ENCODE measurements at regions not wholly inside any gene's neighbourhood (a gene's known extent, or its start where the extent isn't known, plus 50 kb on each side); places are given as distances from the start of the nearest gene placed in this dataset.

DNA sequence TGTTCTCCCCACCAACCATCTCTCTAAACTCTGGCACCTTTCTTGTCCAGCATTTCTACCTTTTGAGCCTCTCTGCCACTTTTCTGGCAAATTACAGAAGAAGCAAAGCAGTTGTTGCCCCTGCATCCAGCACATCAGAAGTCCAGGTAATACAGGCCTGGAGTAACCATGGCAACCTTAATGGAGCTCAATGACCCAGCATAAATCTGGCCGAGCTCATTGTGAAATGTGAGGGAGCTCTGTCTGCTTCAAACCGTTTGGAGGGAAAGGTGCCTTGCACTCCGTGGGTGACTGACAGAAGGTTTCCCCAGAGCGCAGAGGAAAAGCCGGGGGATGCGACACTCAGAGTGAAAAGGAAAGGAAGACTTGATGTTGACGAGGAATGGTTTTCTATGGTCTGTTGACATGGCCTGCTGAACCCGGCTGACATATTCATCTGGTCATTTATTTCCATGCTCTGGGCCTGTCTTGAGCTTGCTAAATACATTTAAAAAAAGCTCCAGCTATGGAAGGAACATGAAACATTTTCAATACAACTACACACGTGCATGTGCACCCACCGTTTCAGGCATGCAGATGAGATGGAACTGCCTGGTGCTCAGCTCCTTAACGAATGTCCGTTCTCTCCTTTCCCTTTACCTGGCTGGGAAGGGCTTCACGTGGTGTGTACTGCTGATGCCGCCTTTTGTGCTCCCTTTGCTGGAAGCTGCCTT is 74.9 kb downstream of the ADRA2A start:
- Histone ChIP-seq H3K27me3 (ENCODE audit: low read depth) (peaks cover 64% of the 10 kb centered on the region), H3K4me3 (no peak overlapping the region), H3K27ac (replicated peaks) (no peak overlapping the region), H3K4me1 (peaks cover 4% of the 10 kb centered on the region), H3K9me3 (replicated peaks) (no peaks in the 10 kb centered on the region), H3K36me3 (no peaks in the 10 kb centered on the region)
- intact Hi-C loops (cut with micrococcal nuclease) = no loop called here
- TF ChIP-seq, protein P1, sequence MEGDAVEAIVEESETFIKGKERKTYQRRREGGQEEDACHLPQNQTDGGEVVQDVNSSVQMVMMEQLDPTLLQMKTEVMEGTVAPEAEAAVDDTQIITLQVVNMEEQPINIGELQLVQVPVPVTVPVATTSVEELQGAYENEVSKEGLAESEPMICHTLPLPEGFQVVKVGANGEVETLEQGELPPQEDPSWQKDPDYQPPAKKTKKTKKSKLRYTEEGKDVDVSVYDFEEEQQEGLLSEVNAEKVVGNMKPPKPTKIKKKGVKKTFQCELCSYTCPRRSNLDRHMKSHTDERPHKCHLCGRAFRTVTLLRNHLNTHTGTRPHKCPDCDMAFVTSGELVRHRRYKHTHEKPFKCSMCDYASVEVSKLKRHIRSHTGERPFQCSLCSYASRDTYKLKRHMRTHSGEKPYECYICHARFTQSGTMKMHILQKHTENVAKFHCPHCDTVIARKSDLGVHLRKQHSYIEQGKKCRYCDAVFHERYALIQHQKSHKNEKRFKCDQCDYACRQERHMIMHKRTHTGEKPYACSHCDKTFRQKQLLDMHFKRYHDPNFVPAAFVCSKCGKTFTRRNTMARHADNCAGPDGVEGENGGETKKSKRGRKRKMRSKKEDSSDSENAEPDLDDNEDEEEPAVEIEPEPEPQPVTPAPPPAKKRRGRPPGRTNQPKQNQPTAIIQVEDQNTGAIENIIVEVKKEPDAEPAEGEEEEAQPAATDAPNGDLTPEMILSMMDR (IDR thresholded peaks at IDR 0.05; ENCODE audit: borderline replicate concordance) = no peak
- DNase-seq = no peak

- TF ChIP-seq, protein P1 (IDR thresholded peaks at IDR 0.05; ENCODE audit: borderline replicate concordance) = no peak
- DNase-seq = no peak
- peaks cover 91% of the 10 kb centered on the region for H3K27me3 ChIP-seq (ENCODE audit: low read depth)
- H3K4me3 ChIP-seq = no peak overlapping the region
- intact Hi-C loops (cut with micrococcal nuclease) = no loop called here
- no peaks in the 10 kb centered on the region for H3K36me3 ChIP-seq
- H3K4me1 ChIP-seq = no peaks in the 10 kb centered on the region
- no peak overlapping the region for H3K27ac ChIP-seq (replicated peaks)
- H3K9me3 ChIP-seq (replicated peaks) = no peaks in the 10 kb centered on the region
Observed at GRCh38 chr10:111156754-111157153, 79.9 kb downstream of the ADRA2A start.

DNA sequence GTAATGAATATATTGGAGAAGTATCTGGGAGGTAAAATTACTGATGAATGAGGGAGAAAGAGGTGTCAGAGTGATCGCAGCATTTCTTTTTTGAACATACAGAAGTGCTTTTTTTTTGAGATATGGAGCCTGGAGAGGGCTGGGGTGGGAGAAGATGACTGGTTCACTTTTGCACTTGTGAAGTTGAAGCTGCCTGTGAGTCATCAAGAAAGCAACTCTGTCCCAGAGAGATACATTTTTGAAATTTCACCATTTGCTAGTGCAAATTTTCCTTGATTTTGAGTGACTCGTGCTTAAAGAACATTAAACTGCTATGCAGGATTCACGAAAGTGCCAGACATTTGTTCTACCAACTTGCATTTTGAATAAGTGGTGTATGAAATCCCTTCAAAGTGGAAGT is 81.8 kb downstream of the ADRA2A start:
- Histone ChIP-seq H3K9me3 (replicated peaks) (no peaks in the 10 kb centered on the region), H3K36me3 (no peaks in the 10 kb centered on the region), H3K27ac (replicated peaks) (no peak overlapping the region), H3K4me1 (no peaks in the 10 kb centered on the region), H3K4me3 (no peak overlapping the region), H3K27me3 (ENCODE audit: low read depth) (peaks cover 75% of the 10 kb centered on the region)
- intact Hi-C loops (cut with micrococcal nuclease) = no loop called here
- TF ChIP-seq, protein P1 (IDR thresholded peaks at IDR 0.05; ENCODE audit: borderline replicate concordance) = no peak
- no peak for DNase-seq

- H3K27me3 ChIP-seq (ENCODE audit: low read depth) = peaks cover 50% of the 10 kb centered on the region
- H3K36me3 ChIP-seq = no peaks in the 10 kb centered on the region
- TF ChIP-seq, protein P1 (IDR thresholded peaks at IDR 0.05; ENCODE audit: borderline replicate concordance) = no peak
- no peaks in the 10 kb centered on the region for H3K4me1 ChIP-seq
- intact Hi-C loops (cut with micrococcal nuclease) = no loop called here
- H3K4me3 ChIP-seq = no peak overlapping the region
- H3K9me3 ChIP-seq (replicated peaks) = peaks cover 16% of the 10 kb centered on the region
- DNase-seq = no peak
- no peak overlapping the region for H3K27ac ChIP-seq (replicated peaks)
Observed at GRCh38 chr10:111161109-111161874, 84.5 kb downstream of the ADRA2A start.

GRCh38 chr10:111171183-111171582 is 94.4 kb downstream of the ADRA2A start:
- TF ChIP-seq, protein P1 (IDR thresholded peaks at IDR 0.05; ENCODE audit: borderline replicate concordance) = no peak
- H3K36me3 ChIP-seq = no peaks in the 10 kb centered on the region
- no peak overlapping the region for H3K27ac ChIP-seq (replicated peaks)
- peaks cover 7% of the 10 kb centered on the region for H3K27me3 ChIP-seq (ENCODE audit: low read depth)
- intact Hi-C loops (cut with micrococcal nuclease) = no loop called here
- H3K9me3 ChIP-seq (replicated peaks) = peaks cover 9% of the 10 kb centered on the region
- DNase-seq = no peak
- H3K4me3 ChIP-seq = no peak overlapping the region
- no peaks in the 10 kb centered on the region for H3K4me1 ChIP-seq
